Inferior parietal cortex (tissue), 1 donor: ENCODE measurements at regions not wholly inside any gene's neighbourhood (a gene's known extent, or its start where the extent isn't known, plus 50 kb on each side); places are given as distances from the start of the nearest gene placed in this dataset.
"Not testable (repeated sequence)": the region's sequence is repeated elsewhere in the genome, so short reads cannot be mapped to it uniquely, and the experiment has no call there.

ENCODE experiments used
- DNase-seq: peaks from one replicate; pipeline ENCODE4 v3.0.0-alpha.2; 2016; ENCODE audit errors: extremely low spot score

DNA sequence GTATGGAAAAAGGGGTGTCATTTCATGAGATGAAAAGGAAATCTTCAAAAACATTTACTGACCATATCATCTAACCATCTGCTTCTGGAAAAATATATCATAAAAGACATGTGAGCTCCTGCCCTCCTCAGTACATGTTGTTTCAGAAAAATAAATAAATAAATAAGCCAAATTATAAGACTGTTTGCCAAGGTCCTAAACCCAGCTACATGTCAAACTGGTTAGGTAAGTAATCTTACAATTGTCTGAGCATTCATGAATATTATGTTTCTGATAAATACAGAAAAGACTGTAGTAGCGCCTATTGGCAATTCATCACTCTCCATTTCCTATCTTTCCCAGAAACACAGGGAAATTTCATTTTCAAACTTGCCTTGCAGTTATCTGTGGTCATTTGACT lies 138.9 kb upstream of the SETBP1 start:
- DNase-seq: no peak

DNA sequence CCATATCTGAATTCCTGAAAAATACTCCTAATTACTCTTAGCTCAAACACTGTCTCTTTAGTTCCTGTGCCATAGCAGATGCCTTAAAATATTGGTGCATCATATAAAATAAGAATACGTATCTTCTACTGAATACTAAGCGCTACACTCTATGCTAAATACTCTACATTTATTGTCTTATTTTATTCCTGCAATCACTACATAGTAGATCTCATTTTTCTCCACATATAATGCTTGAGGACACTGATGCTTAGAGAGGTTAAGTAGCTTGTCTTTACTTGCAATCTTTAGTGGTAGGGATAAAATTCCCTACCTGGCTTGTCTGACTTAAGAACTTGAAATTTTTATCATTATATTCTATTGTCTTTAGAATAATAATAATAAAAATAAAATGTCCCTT lies 137.3 kb upstream of the SETBP1 start:
- no peak for DNase-seq

DNA sequence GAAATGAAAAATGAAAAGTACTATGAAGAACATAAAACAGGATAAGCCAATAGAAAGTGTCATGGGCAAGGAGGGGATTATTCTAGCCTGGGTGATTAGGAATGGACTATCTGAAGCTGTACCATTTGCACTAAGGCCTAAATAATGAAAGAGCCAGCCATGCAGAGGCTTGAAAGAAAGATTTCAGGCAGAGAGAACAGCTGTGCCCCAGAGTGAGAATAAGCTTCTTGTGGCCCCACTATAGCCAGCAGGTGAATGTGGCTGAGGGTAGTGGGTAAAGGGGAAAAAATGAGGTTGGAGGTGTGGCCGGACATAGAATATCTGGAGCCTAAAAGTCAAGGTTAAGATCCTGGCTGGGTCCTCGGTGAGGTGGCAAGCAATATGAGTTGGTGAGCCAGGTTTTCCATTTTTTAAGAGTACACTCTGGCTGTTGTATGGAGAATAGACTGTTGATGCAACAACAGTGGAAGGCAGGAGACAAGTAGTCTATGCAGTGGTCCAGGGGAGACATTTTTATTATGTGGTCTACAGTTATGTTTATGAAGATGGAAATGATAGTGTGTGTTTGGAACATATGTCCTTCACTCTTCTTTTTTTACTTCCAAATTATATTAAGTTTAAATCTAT lies 135.2 kb upstream of the SETBP1 start:
- DNase-seq: no peak

DNA sequence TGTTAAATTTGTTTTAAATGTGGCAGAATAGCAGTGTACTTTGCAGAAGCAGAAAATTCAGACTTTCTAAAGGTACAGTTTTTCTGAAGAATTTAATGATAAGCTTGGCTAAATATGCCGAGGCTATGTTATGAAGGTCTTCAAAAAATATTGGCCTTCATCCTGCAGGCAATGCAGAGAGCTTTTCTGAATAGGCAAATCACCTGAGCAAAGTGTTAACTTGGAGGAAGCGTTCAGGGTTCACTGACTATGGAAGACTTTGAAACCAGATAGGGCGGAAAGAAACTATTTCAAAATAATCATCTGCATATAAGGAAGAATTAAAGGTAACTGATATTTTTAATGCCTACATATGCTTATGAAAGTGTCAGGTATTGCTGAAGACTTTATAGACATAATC lies 133.7 kb upstream of the SETBP1 start:
- DNase-seq: no peak

DNA sequence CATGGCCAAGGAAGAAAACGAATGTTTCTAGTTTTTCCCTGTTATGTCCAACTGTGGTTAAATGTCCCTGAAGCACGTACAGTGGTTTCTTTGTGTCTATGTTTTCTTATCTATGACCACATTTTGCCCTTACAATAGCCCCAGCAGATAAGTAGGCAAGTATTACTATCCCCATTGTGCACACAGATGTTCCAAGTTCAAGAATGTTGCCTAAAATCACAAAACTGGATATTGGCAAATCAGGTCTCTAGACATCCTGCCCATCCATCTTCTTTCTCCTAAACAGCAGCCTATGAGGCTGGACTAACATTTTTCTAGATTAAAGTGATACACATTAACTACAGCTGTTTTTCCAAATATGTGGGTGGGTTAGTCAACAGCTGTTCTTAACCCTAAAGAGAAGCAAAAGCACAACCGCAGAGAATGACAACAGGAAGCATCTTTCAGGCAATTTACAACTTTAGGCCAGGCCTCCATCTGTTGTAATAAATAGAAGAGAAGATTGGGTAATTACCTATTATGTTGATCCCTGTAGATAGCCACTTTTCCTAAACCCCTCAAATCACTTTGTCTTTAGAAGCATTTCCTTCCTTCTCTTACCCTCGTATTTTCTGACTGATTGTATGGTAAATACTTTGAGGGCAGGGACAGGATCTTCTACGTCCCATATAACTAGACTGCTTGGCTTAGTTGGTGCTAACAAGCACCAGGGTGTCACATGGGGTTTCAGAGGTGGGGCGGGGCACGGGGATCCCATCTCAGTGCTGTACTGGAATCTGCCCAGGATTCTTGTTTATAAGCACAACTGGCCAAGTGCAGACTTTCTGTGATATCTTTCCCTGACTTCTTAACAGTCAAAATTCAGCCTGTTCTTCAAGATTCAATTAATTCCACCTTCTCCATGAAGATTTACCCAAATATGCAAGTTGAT lies 132.1 kb upstream of the SETBP1 start:
- DNase-seq: no peak

DNA sequence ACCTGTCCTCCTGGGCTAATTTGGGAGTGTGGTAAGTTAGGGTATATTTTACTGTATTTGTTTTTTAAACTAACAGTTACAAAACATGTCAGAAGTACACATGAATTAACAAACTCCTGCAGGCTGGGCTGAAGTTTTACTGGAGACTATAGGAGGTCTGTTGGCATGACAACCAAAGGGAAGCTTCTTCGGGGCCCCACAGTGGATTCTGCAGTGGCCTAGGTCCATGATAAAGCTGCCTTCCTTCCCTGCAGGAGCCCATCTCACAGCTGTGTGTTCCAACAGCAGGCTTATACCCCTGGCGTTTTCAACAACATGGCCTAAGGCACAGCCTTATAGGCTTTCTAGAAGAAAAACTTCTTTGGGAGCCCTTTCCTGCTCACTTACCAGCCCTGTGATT lies 128.0 kb upstream of the SETBP1 start:
- DNase-seq: no peak

DNA sequence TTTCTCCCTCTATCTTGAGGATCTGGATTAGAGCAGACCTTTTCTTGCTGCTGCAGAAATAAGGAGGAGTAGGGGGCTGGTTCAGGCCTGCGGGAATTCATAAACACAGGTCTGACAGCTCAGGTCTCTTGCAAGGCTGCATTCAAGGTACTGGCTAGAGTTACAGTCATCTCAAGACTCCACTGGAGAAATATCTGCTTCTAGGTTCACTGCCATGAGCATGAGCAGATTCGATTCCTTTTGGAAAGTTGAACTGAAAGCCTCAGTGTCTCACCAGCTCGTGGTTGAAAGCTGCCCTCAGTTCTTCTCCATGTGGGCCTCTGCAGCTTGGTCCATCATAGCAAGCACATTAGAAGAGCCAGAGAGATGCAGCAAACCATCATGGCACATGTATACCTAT lies 124.4 kb upstream of the SETBP1 start:
- DNase-seq: no peak

DNA sequence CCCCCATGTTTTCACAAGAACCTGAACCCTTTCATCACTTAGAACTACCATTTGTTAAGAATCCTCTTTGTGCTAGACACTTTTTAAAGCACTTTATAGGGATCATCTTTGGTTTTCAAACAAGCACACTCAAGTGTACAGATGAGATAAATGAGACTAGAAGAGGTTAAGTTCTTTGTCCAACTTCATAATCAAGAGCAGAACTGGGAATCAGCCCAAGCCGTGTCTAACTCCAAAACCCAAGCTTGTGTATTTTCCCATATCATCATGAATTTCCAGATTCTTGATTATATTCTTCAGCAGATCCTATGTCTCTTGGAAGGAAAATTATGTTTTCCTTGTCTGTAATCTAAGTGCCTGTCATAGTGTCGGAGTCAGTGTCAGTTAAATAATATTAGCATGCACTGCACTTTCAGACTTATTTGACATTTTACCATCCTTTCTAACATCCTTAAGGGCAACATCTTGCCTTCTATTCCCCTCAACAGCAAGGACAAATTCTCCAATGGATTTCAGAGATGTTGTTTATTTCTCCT lies 123.0 kb upstream of the SETBP1 start:
- no peak for DNase-seq

DNA sequence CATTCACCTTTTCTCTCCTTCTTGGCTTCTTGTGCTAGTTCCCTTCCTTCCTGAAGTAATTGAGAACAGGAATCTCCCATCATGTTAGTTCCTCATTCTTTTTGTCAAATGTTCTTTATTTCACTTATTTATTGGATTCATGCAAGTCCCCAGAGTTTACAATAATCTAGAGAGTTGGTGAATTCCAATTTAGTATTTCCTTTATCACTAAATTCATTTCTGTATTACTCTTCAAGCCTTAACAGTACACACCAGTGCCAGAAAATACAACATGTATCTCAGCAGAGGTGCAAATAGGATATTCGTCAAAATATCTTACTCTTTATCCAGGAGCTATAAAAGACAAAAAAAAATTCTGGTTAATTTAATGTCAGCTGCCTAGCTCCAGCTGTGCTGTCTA lies 121.9 kb upstream of the SETBP1 start:
- no peak for DNase-seq

DNA sequence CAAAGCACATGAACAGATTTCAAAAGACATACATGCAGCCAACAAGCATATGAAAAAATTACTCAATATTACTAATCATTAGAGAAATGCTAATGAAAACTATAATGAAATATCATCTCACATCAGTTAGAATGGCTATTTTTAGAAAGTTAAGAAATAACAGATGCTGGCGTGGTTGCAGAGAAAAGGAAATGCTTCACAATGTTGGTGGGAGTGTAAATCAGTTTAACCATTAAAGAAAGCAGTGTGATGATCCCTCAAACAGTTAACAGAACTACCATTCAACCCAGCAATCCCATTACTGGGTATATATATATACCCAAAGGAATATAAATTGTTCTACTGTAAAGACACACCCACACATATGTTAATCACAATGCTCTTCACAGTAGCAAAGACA lies 117.7 kb upstream of the SETBP1 start:
- DNase-seq: no peak

DNA sequence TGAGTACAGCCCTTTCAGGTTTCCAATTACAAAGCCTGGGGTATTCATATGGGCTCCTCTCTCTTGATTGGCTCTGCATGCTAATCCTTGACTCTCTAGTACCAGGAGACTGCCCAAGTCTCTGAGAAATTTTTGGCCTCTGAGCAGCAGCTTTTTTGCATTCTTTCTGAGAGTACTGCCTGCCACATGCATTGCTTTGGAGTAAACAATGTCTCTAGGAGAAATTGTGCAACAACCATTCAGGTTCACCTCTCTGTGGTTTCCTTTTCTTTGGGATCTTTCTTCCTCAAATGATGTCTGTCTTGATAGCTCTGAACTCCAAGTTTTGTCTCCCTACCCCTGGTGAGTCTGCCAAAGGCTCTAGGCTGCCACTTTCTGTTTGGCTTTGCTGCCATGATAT lies 115.8 kb upstream of the SETBP1 start:
- DNase-seq: no peak

DNA sequence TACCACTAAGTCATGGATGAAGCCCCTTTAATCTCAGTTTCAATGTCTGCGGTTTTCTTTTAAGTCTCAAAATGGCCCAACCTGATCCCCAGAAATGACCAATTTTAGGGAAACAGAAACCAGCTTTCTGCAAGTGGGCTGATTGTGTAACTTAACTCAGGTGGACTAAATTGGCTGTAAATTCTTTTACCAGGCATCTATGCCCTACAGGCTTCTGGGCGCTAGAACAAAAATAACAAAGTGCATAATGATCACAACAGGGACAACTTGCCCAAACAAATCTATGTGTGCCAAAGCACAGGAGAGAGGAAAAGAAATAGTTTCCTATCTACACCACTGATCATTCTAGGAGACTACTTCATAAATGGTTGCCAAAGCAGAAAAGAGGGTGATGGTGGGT lies 112.3 kb upstream of the SETBP1 start:
- DNase-seq: no peak

DNA sequence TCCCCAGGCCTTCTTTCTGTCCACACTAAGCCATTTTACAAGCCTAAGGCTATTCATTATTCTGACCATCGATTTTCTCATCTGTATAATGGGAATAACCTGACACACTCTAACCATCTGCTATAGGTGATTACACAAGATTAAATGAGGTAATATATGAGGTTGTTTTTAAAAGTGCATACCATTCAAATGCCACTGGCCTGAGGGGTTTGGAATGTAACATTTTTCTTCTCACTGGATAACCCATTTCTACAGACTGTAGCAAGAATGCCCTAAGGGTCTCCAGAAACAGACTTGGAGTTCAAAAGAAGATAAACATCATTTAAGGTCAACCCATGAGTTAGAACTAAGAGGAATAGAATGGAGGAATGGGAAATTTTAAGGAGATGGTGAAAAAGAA lies 111.7 kb upstream of the SETBP1 start:
- no peak for DNase-seq

DNA sequence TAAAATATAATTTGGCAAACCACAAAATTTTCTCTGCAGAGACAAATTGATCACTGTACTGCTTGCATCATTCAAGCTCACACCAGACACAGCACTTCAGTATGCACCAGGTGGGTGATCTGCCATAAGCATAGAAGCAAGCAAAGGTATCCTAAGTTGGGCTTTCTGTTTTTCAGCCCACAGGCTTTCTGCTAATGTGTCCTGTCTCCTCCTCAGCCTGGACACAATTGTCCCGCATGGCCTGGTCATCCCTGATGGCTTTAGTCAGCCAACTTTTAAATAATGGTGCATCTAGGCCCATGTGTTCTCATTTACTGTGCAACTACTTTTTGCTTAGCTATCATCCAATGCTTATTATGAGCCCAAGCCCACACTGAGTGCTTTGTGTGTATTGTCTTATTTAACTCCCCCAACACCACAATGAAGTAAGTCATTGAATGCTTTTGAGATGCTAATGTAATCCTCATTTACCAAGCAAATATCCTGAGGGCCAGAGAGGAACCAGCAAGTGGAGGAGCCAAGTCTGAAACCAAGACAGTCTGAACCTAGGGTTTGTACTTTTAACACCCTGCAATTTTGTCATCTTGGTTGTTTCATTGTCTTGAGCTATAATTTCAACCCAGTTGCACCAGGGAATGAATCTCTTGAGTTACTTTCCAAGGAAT lies 111.2 kb upstream of the SETBP1 start:
- DNase-seq: no peak

DNA sequence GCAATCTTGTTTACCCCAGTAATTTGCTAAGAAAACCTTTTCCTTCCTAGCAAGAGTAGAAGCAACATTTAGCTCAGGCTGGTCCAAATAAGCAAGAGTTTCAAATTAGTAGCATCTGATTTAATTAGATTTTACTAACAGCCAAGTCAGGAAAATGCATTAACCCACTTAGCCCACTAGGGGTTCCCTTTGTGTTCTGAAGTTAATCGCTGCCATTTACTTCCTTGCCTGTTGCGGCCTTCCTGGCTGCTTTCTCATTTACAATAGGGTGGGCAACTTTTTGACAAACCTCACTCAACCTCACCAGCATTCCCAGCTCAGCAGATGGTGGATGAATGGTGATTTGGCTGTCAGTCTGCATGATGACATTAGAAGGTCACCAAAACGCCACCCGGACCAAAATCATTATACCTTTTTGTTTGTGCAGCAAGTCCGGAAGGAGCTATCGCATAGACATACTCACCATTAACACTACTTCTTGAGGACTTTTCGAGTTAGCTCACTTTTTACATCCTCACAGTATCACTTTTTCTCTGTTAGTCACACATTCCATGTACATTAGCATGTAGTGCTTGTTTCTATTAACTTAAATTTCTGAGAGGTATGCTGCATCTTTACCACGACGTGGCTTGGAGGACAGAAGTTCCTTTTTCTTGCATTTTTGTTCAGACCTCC lies 101.5 kb upstream of the SETBP1 start:
- no peak for DNase-seq

DNA sequence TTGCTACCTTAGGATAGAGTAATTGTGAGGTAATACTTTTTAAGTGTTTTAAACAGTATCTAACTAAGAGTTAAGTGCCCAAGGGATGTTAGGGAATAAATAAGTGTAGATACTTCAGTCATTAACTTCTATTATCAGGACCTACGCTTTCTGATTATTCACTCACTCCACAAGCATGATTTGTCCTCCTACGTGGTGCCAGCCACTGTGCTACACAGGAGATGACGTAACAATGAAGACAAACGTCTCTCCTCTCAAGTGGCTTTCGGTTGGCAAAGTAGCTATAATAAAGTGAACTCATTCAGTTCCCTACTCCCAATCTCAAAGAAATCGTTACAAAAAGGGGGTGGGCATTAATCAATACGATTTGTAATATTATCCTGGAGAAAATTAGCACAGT lies 100.9 kb upstream of the SETBP1 start:
- no peak for DNase-seq

DNA sequence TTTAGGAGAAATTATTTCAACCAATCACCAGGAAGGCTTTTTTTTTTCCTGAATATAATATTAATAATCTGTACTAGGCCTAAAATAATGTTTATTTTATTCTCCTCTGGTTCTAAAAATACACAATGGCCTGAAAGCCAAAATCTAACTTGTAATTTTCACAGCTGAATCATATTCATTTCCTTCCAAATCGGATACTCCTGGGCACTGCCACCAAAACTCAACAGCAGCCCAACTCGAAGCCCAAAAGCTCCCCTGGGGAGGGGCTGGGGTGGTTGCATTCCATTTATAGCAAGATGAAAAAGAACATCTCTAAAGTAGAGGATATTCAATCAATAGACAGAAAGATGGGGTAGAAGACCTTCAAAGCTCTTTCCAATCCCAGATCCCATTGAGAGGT lies 100.5 kb upstream of the SETBP1 start:
- DNase-seq: no peak

DNA sequence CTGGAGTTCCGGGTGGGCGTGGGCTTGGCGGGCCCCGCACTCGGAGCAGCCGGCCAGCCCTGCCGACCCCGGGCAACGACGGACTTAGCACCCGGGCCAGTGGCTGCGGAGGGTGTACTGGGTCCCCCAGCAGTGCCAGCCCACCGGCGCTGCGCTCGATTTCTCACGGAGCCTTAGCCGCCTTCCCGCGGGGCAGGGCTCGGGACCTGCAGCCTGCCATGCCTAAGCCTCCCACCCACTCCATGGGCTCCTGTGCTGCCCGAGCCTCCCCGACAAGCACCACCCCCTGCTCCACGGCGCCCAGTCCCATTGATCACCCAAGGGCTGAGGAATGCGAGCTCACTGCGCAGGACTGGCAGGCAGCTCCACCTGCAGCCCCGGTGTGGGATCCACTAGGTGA lies 99.9 kb upstream of the SETBP1 start:
- DNase-seq: not testable (repeated sequence)

DNA sequence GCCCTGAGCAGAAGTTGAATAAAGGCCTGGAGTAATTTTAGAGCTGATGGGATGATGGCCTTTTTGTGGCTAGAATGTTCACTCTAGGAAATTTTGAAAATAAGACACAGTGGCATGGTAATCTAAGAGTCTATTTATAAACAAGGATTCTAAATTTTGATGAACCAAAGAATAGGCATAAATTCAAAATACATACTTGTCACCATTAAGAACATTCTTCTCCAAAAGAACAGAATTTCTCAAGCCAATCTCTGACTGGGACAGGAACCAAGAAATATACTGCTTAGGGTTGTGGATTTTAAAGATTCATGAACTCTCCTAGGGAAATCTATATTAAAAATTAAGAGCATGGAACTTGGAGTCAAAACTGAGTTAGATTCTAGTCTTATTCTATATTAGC lies 98.2 kb upstream of the SETBP1 start:
- no peak for DNase-seq

DNA sequence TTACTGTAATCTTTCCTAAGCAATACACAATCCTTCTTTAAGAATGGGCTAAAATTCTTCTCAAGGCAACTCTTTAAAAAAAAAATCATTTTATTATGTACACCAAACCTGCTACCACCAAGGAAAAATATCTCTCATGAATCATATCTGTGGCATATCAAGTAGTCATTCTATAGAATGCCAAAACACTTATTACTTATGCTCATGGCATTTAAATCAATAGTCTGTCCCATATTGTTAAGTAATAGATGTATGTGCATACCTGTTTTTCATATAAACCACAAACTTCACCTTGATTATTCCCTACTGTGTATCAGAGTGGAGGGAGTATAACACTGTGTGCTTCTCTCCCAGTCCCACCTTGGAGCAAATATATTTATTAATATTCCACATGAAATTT lies 95.8 kb upstream of the SETBP1 start:
- DNase-seq: no peak

DNA sequence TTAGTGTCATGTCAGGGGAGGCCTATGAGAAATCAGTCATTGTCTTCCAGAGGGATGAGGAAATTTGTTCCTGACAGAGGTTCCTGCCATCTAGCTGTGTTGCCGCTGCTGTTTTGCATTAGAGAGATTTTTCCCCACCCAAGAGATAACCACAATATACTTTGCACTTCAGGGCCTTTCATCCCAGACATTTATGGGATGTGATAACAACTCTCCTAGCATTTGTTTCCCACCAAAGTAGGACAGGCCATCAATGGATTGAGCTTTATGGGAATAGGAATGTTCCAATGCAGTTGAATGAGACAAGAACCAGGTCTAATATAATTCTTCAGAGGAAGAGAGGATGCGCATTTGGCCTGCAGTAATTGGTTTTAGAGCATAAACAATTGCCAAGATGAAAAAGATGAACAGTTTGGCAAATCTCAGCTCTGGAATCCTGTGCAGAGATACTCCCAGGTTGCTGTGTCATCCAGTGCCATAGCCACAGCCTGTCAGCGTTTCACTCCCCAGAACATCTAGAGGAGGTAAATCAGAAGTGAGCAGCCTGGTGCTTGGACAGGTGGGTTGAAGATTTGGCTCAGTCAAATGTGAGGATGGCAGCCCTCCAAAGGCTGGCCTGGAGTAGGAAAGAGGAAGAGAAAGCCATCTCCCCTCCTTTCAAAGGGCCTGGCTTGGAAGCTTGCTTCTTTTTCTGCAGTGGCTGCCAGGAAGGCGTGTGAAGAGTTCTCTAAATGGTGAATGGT lies 93.7 kb upstream of the SETBP1 start:
- peak; percentile 33 for DNase-seq
